ENCODE measurements at regions not wholly inside any gene's neighbourhood (a gene's known extent, or its start where the extent isn't known, plus 50 kb on each side); places are given as distances from the start of the nearest gene placed in this dataset.
"Not testable (repeated sequence)": the region's sequence is repeated elsewhere in the genome, so short reads cannot be mapped to it uniquely, and the experiment has no call there.

GRCh38 chr20:26009402-26010223, 313.0 kb upstream of the ZNF337 start:
- peak overlapping the region; percentile 85 for H3K4me3 ChIP-seq (ENCODE audit: low read length)

GRCh38 chr20:26008026-26008425, 311.4 kb upstream of the ZNF337 start:
- H3K4me3 ChIP-seq (ENCODE audit: low read length): not testable (repeated sequence)

- H3K4me3 ChIP-seq (ENCODE audit: low read length): not testable (repeated sequence)
Observed at GRCh38 chr20:26006164-26006563, 309.5 kb upstream of the ZNF337 start.

GRCh38 chr20:26003959-26004358, 307.3 kb upstream of the ZNF337 start:
- not testable (repeated sequence) for H3K4me3 ChIP-seq (ENCODE audit: low read length)

- not testable (repeated sequence) for H3K4me3 ChIP-seq (ENCODE audit: low read length)
Observed at GRCh38 chr20:25997367-25998038, 300.9 kb upstream of the ZNF337 start.

- no peak overlapping the region for H3K4me3 ChIP-seq (ENCODE audit: low read length)
- no peak for TF ChIP-seq ZNF274 (IDR thresholded peaks at IDR 0.05; ENCODE audit: low read depth, low read length)
Observed at GRCh38 chr20:25992146-25992545, 295.5 kb upstream of the ZNF337 start.

GRCh38 chr20:25991756-25992130, 295.1 kb upstream of the ZNF337 start:
- H3K4me3 ChIP-seq (ENCODE audit: low read length): no peak overlapping the region
- no peak for TF ChIP-seq ZNF274 (IDR thresholded peaks at IDR 0.05; ENCODE audit: low read depth, low read length)

- H3K4me3 ChIP-seq (ENCODE audit: low read length): no peak overlapping the region
- no peak for TF ChIP-seq ZNF274 (IDR thresholded peaks at IDR 0.05; ENCODE audit: low read depth, low read length)
Observed at GRCh38 chr20:25991051-25991755, 294.6 kb upstream of the ZNF337 start.

- H3K4me3 ChIP-seq (ENCODE audit: low read length): not testable (repeated sequence)
Observed at GRCh38 chr20:25989686-25990085, 293.0 kb upstream of the ZNF337 start.

GRCh38 chr20:25989196-25989595, 292.5 kb upstream of the ZNF337 start:
- no peak for TF ChIP-seq ZNF274 (IDR thresholded peaks at IDR 0.05; ENCODE audit: low read depth, low read length)
- no peak overlapping the region for H3K4me3 ChIP-seq (ENCODE audit: low read length)

- not testable (repeated sequence) for H3K4me3 ChIP-seq (ENCODE audit: low read length)
Observed at GRCh38 chr20:25987928-25988560, 291.4 kb upstream of the ZNF337 start.

- TF ChIP-seq ZNF274 (IDR thresholded peaks at IDR 0.05; ENCODE audit: low read depth, low read length): no peak
- peak overlapping the region; percentile 41; the same call in 1 of the 2 replicates for H3K4me3 ChIP-seq (ENCODE audit: low read length)
Observed at GRCh38 chr20:25987073-25987927, 290.6 kb upstream of the ZNF337 start.

- H3K4me3 ChIP-seq (ENCODE audit: low read length): no peak overlapping the region; the same call in 1 of the 2 replicates
- no peak for TF ChIP-seq ZNF274 (IDR thresholded peaks at IDR 0.05; ENCODE audit: low read depth, low read length)
Observed at GRCh38 chr20:25985597-25985996, 288.9 kb upstream of the ZNF337 start.

GRCh38 chr20:25984933-25985332, 288.3 kb upstream of the ZNF337 start:
- H3K4me3 ChIP-seq (ENCODE audit: low read length): peak overlapping the region; percentile 22; the same call in 1 of the 2 replicates
- TF ChIP-seq ZNF274 (IDR thresholded peaks at IDR 0.05; ENCODE audit: low read depth, low read length): no peak

- not testable (repeated sequence) for H3K4me3 ChIP-seq (ENCODE audit: low read length)
Observed at GRCh38 chr20:25982701-25983100, 286.0 kb upstream of the ZNF337 start.

- not testable (repeated sequence) for H3K4me3 ChIP-seq (ENCODE audit: low read length)
Observed at GRCh38 chr20:25978450-25979190, 282.0 kb upstream of the ZNF337 start.

- H3K4me3 ChIP-seq (ENCODE audit: low read length): not testable (repeated sequence)
Observed at GRCh38 chr20:25975816-25976215, 279.2 kb upstream of the ZNF337 start.

- not testable (repeated sequence) for H3K4me3 ChIP-seq (ENCODE audit: low read length)
Observed at GRCh38 chr20:25965203-25965602, 268.6 kb upstream of the ZNF337 start.

- H3K4me3 ChIP-seq (ENCODE audit: low read length): not testable (repeated sequence)
Observed at GRCh38 chr20:25953876-25954275, 257.2 kb upstream of the ZNF337 start.
